ENCODE measurements at regions not wholly inside any gene's neighbourhood (a gene's known extent, or its start where the extent isn't known, plus 50 kb on each side); places are given as distances from the start of the nearest gene placed in this dataset.

DNA sequence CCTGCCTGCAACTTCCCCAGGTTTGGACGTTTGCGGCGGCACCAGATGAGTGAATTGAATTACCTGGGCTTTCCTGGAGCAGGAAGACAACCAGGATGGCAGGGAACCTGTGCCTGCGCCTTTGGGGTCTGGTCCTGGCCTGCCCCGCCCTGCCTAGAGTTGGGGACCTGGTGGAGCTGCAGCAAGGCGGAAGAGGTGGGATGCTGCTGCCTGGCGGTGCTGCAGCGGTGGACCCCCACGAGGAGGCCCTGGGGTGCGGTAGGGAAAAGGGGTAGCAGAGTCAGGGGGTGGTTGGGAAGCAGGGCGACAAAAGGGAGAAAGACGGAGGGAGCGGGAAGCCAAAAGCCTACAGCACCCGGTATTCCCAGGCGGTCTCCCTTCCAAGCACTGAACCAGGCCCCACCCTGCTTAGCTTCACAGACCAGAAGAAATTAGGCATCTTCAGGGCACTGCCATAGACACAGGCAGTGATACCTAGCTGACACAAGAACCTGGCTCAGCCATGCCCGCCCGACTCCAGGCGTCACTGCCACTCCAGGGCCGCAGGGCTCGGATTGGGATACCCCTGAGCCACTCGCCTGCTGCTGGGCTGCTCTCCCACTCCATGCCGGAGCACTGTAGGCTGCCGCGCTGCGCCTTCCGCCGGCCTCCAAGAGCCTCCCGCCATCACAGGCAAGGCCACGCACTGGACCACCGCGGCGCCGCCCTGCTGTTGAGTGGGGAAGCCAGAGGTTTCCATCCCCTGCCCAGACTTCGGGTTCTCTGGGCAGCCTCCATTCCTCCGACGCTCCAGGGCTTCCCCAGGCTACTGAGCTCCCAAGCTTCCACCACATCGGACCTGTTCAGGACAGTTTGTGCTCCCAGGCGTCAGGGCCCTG lies 155.2 kb upstream of the ALG10B start:
- no peak for ATAC-seq
- intact Hi-C loops (cut with DNase I), result no loop called here
- Histone ChIP-seq H3K27ac (no peak overlapping the region), H3K36me3 (no peaks in the 10 kb centered on the region), H3K27me3 (no peaks in the 10 kb centered on the region), H3K9me3 (peaks cover 0 to 15% (median 0%) of the 10 kb centered on the region in 12 donors), H3K4me1 (no peaks in the 10 kb centered on the region), H3K4me3 (no peak overlapping the region)
- WGBS, 4 donors, result 88 to 92% (median 90%) methylated on average over 17 to 38 of the region's 38 CpGs
- no peak for DNase-seq
- TF ChIP-seq POLR2A (IDR thresholded peaks at IDR 0.05), result no peak
- TF ChIP-seq, protein P1, sequence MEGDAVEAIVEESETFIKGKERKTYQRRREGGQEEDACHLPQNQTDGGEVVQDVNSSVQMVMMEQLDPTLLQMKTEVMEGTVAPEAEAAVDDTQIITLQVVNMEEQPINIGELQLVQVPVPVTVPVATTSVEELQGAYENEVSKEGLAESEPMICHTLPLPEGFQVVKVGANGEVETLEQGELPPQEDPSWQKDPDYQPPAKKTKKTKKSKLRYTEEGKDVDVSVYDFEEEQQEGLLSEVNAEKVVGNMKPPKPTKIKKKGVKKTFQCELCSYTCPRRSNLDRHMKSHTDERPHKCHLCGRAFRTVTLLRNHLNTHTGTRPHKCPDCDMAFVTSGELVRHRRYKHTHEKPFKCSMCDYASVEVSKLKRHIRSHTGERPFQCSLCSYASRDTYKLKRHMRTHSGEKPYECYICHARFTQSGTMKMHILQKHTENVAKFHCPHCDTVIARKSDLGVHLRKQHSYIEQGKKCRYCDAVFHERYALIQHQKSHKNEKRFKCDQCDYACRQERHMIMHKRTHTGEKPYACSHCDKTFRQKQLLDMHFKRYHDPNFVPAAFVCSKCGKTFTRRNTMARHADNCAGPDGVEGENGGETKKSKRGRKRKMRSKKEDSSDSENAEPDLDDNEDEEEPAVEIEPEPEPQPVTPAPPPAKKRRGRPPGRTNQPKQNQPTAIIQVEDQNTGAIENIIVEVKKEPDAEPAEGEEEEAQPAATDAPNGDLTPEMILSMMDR (IDR thresholded peaks at IDR 0.05), result no peak

DNA sequence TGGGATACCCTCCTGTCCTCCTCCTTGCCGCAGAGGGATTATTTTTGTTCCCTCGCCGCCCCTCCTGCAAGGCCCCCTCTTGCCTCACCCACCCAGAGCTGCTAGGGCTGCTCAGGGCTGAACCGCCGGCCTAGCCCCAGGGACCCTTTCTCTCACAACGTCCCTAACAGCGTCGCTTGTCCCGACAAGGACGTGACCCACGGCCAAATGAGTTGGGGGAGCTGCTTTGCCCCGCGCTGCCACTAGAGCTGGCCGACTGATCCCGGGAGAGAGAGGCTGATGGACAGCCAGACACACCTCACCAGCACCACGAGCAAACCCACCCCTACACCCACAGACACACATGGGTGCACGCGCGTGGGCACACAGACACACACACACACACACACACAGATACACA lies 154.6 kb upstream of the ALG10B start:
- intact Hi-C loops (cut with DNase I), result no loop called here
- no peaks in the 10 kb centered on the region for H3K4me1 ChIP-seq
- no peak for DNase-seq
- TF ChIP-seq POLR2A (IDR thresholded peaks at IDR 0.05), result no peak
- TF ChIP-seq, protein P1 (IDR thresholded peaks at IDR 0.05), result no peak
- no peak overlapping the region for H3K4me3 ChIP-seq
- H3K36me3 ChIP-seq, result no peaks in the 10 kb centered on the region
- ATAC-seq, result no peak
- WGBS, 4 donors, result 85 to 91% (median 90%) methylated on average over 19 of the region's 19 CpGs
- no peak overlapping the region for H3K27ac ChIP-seq
- peaks cover 0 to 15% (median 0%) of the 10 kb centered on the region in 12 donors for H3K9me3 ChIP-seq
- H3K27me3 ChIP-seq, result no peaks in the 10 kb centered on the region

DNA sequence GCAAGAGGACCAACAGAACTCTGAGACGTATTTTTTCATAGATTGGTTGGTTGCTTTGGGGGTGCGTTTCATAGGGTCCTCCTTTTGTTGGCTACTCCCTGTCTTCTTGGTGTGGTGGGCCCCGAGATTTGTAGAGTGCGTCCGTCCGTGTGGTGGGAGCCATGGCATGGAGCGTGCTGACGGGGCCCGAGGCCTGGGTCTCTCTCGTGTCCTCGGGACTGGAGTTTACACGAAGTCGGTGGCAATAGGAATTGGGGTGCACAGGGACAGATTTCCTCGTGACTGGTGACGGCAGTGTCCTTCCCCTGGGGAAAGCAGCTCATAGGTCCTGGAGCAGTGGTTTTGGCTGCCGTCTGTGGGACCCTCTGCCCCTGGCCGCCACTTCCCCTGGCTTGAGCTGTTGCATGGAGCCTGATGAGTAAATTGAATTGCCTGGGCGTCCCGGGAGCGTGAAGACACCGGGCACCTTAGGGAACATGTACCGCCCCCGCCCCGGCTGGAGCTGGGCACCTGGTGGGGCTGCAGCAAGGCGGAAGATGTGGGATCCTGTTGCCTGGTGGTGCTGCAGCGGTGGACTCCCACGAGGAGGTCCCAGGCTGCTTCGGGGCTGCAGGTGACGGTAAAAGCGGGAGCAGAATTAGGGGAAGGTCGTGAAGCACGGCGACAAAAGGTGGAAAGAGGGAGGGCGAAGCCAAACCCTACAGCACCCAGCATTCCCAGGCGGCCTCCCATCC lies 153.7 kb upstream of the ALG10B start:
- TF ChIP-seq POLR2A (IDR thresholded peaks at IDR 0.05), result no peak
- TF ChIP-seq, protein P1 (IDR thresholded peaks at IDR 0.05), result no peak

DNA sequence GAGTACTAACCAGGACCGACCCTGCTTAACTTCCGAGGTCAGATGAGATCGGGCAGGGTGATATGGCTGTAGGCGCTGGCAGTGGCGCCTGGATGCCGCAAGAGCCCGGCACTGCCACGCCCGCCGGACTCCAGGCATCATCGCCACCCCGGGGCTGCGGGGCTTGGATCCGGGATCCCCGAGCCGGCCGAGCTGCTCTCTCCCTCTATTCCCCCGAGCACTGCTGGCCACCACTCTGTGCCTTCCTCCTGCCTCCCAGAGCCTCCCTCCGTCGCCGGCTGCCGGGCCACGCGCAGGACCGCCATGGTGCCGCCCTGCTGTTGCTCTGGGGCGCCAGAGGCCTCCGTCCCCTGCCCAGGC lies 153.2 kb upstream of the ALG10B start:
- no peaks in the 10 kb centered on the region for H3K4me1 ChIP-seq
- no peaks in the 10 kb centered on the region for H3K36me3 ChIP-seq
- peaks cover 0 to 7% (median 0%) of the 10 kb centered on the region in 12 donors for H3K9me3 ChIP-seq
- ATAC-seq (peak in 1 of 4 donors; percentile 13), DNase-seq (no peak)
- H3K4me3 ChIP-seq, result no peak overlapping the region
- intact Hi-C loops (cut with DNase I), result no loop called here
- TF ChIP-seq POLR2A (IDR thresholded peaks at IDR 0.05), result no peak
- TF ChIP-seq, protein P1 (IDR thresholded peaks at IDR 0.05), result no peak
- no peaks in the 10 kb centered on the region for H3K27me3 ChIP-seq
- H3K27ac ChIP-seq, result no peak overlapping the region
- 83 to 87% (median 86%) methylated on average over 14 to 28 of the region's 28 CpGs for WGBS, 4 donors

More for the DNA sequence above, 153.7 kb upstream of the ALG10B start:
- H3K27me3 ChIP-seq, result no peaks in the 10 kb centered on the region
- H3K4me1 ChIP-seq, result no peaks in the 10 kb centered on the region
- intact Hi-C loops (cut with DNase I), result no loop called here
- no peaks in the 10 kb centered on the region for H3K36me3 ChIP-seq
- 86 to 90% (median 88%) methylated on average over 35 of the region's 35 CpGs for WGBS, 4 donors
- no peak for DNase-seq
- ATAC-seq, result peak in 1 of 4 donors; percentile 18
- H3K27ac ChIP-seq, result no peak overlapping the region
- H3K4me3 ChIP-seq, result no peak overlapping the region
- H3K9me3 ChIP-seq, result peaks cover 0 to 9% (median 0%) of the 10 kb centered on the region in 12 donors

All from heart left ventricle (tissue), 16 donors.